GM23338 (cell line): ENCODE measurements at regions not wholly inside any gene's neighbourhood (a gene's known extent, or its start where the extent isn't known, plus 50 kb on each side); places are given as distances from the start of the nearest gene placed in this dataset.

ENCODE experiments used
- EZH2 ChIP-seq: fragments of 200-600 bp; sonication (generic); IDR thresholded peaks from one replicate; pipeline ENCODE4 v1.8.0; 2017; ENCODE audit warnings: antibody characterized with exemption, mild to moderate bottlenecking, low read depth; ENCODE audit not compliant: unreplicated experiment
- EZH2phosphoT487 ChIP-seq: fragments of 200-600 bp; sonication (generic); IDR thresholded peaks from one replicate; pipeline ENCODE4 v1.8.1; 2018; ENCODE audit warnings: antibody characterized with exemption; ENCODE audit not compliant: unreplicated experiment
- TF ChIP-seq, protein P1 (sequence below), 2 experiments: fragments of 200-600 bp in 1 of 2; sonication (generic) in 1 of 2; conservative IDR thresholded peaks; 2 replicates each; pipeline versions ENCODE4 v1.5.1 to v1.6.1; 2016 to 2017; ENCODE audit warnings: antibody characterized with exemption in 2 of 2, low read depth in 2 of 2, mild to moderate bottlenecking in 2 of 2, moderate library complexity in 1 of 2

GRCh38 chr4:129565214-129565613 is 469.3 kb downstream of the C4orf33 start:
- TF ChIP-seq, protein P1, sequence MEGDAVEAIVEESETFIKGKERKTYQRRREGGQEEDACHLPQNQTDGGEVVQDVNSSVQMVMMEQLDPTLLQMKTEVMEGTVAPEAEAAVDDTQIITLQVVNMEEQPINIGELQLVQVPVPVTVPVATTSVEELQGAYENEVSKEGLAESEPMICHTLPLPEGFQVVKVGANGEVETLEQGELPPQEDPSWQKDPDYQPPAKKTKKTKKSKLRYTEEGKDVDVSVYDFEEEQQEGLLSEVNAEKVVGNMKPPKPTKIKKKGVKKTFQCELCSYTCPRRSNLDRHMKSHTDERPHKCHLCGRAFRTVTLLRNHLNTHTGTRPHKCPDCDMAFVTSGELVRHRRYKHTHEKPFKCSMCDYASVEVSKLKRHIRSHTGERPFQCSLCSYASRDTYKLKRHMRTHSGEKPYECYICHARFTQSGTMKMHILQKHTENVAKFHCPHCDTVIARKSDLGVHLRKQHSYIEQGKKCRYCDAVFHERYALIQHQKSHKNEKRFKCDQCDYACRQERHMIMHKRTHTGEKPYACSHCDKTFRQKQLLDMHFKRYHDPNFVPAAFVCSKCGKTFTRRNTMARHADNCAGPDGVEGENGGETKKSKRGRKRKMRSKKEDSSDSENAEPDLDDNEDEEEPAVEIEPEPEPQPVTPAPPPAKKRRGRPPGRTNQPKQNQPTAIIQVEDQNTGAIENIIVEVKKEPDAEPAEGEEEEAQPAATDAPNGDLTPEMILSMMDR (conservative IDR thresholded peaks at IDR 0.05; ENCODE audit: low read depth in 2 of 2): no peak
- no peak for TF ChIP-seq EZH2phosphoT487
- TF ChIP-seq EZH2: no peak
